ENCODE measurements at regions not wholly inside any gene's neighbourhood (a gene's known extent, or its start where the extent isn't known, plus 50 kb on each side); places are given as distances from the start of the nearest gene placed in this dataset.

- DNase-seq (ENCODE audit: low read depth): no peak
- no peak overlapping the region for H3K4me3 ChIP-seq (ENCODE audit: low read depth, low read length)
- no peak for TF ChIP-seq CTCF (IDR thresholded peaks at IDR 0.05; ENCODE audit: insufficient read depth, low read length, poor library complexity, severe bottlenecking)
- no peaks in the 10 kb centered on the region for H3K27me3 ChIP-seq (ENCODE audit: control insufficient read depth, insufficient read depth, low read length)
- H3K36me3 ChIP-seq (ENCODE audit: control insufficient read depth, insufficient read depth, low read length): no peaks in the 10 kb centered on the region
These were observed 316.8 kb upstream of the MTPN start for GRCh38 chr7:136293841-136294391.

- Histone ChIP-seq H3K36me3 (ENCODE audit: control insufficient read depth, insufficient read depth, low read length) (no peaks in the 10 kb centered on the region), H3K27me3 (ENCODE audit: control insufficient read depth, insufficient read depth, low read length) (no peaks in the 10 kb centered on the region), H3K4me3 (ENCODE audit: low read depth, low read length) (no peak overlapping the region)
- no peak for DNase-seq (ENCODE audit: low read depth)
- TF ChIP-seq CTCF (IDR thresholded peaks at IDR 0.05; ENCODE audit: insufficient read depth, low read length, poor library complexity, severe bottlenecking): no peak
These were observed 316.1 kb upstream of the MTPN start for GRCh38 chr7:136293272-136293671.

GRCh38 chr7:136292365-136292764, 315.2 kb upstream of the MTPN start:
- Histone ChIP-seq H3K36me3 (ENCODE audit: control insufficient read depth, insufficient read depth, low read length) (no peaks in the 10 kb centered on the region), H3K27me3 (ENCODE audit: control insufficient read depth, insufficient read depth, low read length) (no peaks in the 10 kb centered on the region), H3K4me3 (ENCODE audit: low read depth, low read length) (no peak overlapping the region)
- TF ChIP-seq CTCF (IDR thresholded peaks at IDR 0.05; ENCODE audit: insufficient read depth, low read length, poor library complexity, severe bottlenecking): no peak
- no peak for DNase-seq (ENCODE audit: low read depth)

DNA sequence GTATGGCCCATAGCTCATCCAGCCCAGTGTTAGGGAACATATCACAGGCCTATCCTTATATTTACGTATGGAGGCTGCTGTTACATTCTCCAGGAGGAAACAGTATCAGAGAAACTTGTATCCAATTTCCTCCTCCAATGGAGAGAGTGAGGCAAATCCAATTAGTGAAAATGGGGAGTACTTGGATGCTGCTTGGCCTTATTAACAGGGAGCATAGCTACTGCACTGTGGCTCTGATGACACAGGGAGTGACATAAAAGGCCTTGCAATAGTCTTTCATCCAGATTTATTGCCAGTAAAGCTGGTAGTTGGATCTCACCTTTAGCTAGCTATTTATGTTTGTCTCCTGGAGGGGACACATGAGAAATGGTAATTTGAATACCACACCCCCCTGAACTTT, 313.2 kb upstream of the MTPN start:
- TF ChIP-seq CTCF (IDR thresholded peaks at IDR 0.05; ENCODE audit: insufficient read depth, low read length, poor library complexity, severe bottlenecking): no peak
- no peak for DNase-seq (ENCODE audit: low read depth)
- H3K27me3 ChIP-seq (ENCODE audit: control insufficient read depth, insufficient read depth, low read length): no peaks in the 10 kb centered on the region
- no peaks in the 10 kb centered on the region for H3K36me3 ChIP-seq (ENCODE audit: control insufficient read depth, insufficient read depth, low read length)
- H3K4me3 ChIP-seq (ENCODE audit: low read depth, low read length): no peak overlapping the region

DNA sequence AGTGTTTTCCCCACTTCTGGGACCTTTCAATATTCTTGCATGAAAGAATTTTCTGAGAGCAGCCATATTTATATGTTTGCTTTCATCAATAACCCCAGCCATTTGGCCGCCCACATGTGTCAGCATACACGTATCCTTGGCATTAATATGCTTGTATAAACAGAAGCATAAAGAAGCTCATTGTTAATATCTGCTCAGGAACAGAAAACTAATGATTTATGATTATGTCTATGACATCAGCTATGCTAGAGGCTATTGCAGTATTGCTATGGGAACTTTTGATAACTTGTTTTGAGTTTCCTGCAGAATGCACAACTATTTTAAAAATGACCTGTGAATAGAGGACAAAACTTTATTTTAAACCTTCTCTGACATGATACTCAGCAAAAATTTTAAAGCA, 300.9 kb upstream of the MTPN start:
- no peak for TF ChIP-seq CTCF (IDR thresholded peaks at IDR 0.05; ENCODE audit: insufficient read depth, low read length, poor library complexity, severe bottlenecking)
- DNase-seq (ENCODE audit: low read depth): no peak
- H3K4me3 ChIP-seq (ENCODE audit: low read depth, low read length): no peak overlapping the region
- H3K27me3 ChIP-seq (ENCODE audit: control insufficient read depth, insufficient read depth, low read length): no peaks in the 10 kb centered on the region
- no peaks in the 10 kb centered on the region for H3K36me3 ChIP-seq (ENCODE audit: control insufficient read depth, insufficient read depth, low read length)

GRCh38 chr7:136275794-136276193, 298.6 kb upstream of the MTPN start:
- no peaks in the 10 kb centered on the region for H3K36me3 ChIP-seq (ENCODE audit: control insufficient read depth, insufficient read depth, low read length)
- TF ChIP-seq CTCF (IDR thresholded peaks at IDR 0.05; ENCODE audit: insufficient read depth, low read length, poor library complexity, severe bottlenecking): no peak
- H3K27me3 ChIP-seq (ENCODE audit: control insufficient read depth, insufficient read depth, low read length): no peaks in the 10 kb centered on the region
- DNase-seq (ENCODE audit: low read depth): no peak
- no peak overlapping the region for H3K4me3 ChIP-seq (ENCODE audit: low read depth, low read length)
